Smooth muscle cell (in vitro differentiated cells): ENCODE measurements at regions not wholly inside any gene's neighbourhood (a gene's known extent, or its start where the extent isn't known, plus 50 kb on each side); places are given as distances from the start of the nearest gene placed in this dataset.

ENCODE experiments used
- DNase-seq: peaks from one replicate; lab custom pipeline; 2025; ENCODE audit not compliant: unreplicated experiment; lab: John Stamatoyannopoulos, UW
- H2AFZ ChIP-seq: fragments of 200-600 bp; sonication (generic); 2 replicates; pipeline ENCODE4 v1.6.0; 2016; ENCODE audit warnings: antibody characterized with exemption, low read depth, mild to moderate bottlenecking
- H3F3A ChIP-seq: fragments of 200-600 bp; sonication (generic); 2 replicates; pipeline ENCODE4 v1.6.0; 2017; ENCODE audit warnings: antibody characterized with exemption, low read depth
- H3K27ac ChIP-seq: fragments of 200-600 bp; sonication (generic); 2 replicates; pipeline ENCODE4 v1.5.1; 2016; ENCODE audit warnings: low read depth, mild to moderate bottlenecking
- H3K27me3 ChIP-seq: fragments of 200-600 bp; sonication (generic); 2 replicates; pipeline ENCODE4 v1.6.1; 2016; ENCODE audit warnings: low read depth, mild to moderate bottlenecking
- H3K36me3 ChIP-seq: fragments of 200-600 bp; sonication (generic); 2 replicates; pipeline ENCODE4 v1.5.1; 2016; ENCODE audit warnings: low read depth
- H3K4me1 ChIP-seq: fragments of 200-600 bp; sonication (generic); 2 replicates; pipeline ENCODE4 v1.5.1; 2016; ENCODE audit warnings: low read depth
- H3K4me2 ChIP-seq: fragments of 200-600 bp; sonication (generic); 2 replicates; pipeline ENCODE4 v1.6.0; 2016; ENCODE audit warnings: mild to moderate bottlenecking
- H3K4me3 ChIP-seq: fragments of 200-600 bp; sonication (generic); 2 replicates; pipeline ENCODE4 v1.5.1; 2016; ENCODE audit warnings: mild to moderate bottlenecking
- H3K79me2 ChIP-seq: fragments of 200-600 bp; sonication (generic); 2 replicates; pipeline ENCODE4 v1.6.0; 2016; ENCODE audit warnings: low read depth, mild to moderate bottlenecking
- H3K9ac ChIP-seq: fragments of 200-600 bp; sonication (generic); 2 replicates; pipeline ENCODE4 v1.6.0; 2016; ENCODE audit warnings: low read depth
- H3K9me3 ChIP-seq: fragments of 200-600 bp; sonication (generic); replicated peaks from 2 replicates; pipeline ENCODE4 v1.5.1; 2016; ENCODE audit warnings: low read depth
- H4K20me1 ChIP-seq: fragments of 200-600 bp; sonication (generic); 2 replicates; pipeline ENCODE4 v1.6.0; 2016; ENCODE audit warnings: low read depth
- CTCF ChIP-seq: fragments of 200-600 bp; sonication (generic); IDR thresholded peaks from 2 replicates; pipeline ENCODE4 v1.5.1; 2017; ENCODE audit warnings: borderline replicate concordance, mild to moderate bottlenecking, antibody characterized with exemption; ENCODE audit not compliant: insufficient read depth, poor library complexity, severe bottlenecking
- WGBS: methylation state at CpG from one replicate; pipeline ENCODE4 v1.1.7; 2016; ENCODE audit warnings: low lambda C conversion rate; 5-methylcytosine and 5-hydroxymethylcytosine counted together

GRCh38 chr3:83074485-83074884 is 1313.0 kb upstream of the GBE1 start:
- DNase-seq, result no peak
- H3K36me3 ChIP-seq, result no peaks in the 10 kb centered on the region
- H3F3A ChIP-seq, result no peaks in the 10 kb centered on the region
- no peak overlapping the region for H3K4me3 ChIP-seq
- H3K27ac ChIP-seq, result no peak overlapping the region
- no peak overlapping the region for H3K4me2 ChIP-seq
- H3K4me1 ChIP-seq, result no peaks in the 10 kb centered on the region
- H3K27me3 ChIP-seq, result no peaks in the 10 kb centered on the region
- H3K79me2 ChIP-seq, result no peaks in the 10 kb centered on the region
- no peak for TF ChIP-seq CTCF
- no peaks in the 10 kb centered on the region for H4K20me1 ChIP-seq
- no peaks in the 10 kb centered on the region for H3K9me3 ChIP-seq
- H2AFZ ChIP-seq, result no peak overlapping the region
- no peak overlapping the region for H3K9ac ChIP-seq

- Histone ChIP-seq H3F3A (no peaks in the 10 kb centered on the region), H3K4me2 (no peak overlapping the region), H3K27ac (no peak overlapping the region), H3K4me3 (no peak overlapping the region), H3K36me3 (no peaks in the 10 kb centered on the region), H2AFZ (no peak overlapping the region), H3K4me1 (no peaks in the 10 kb centered on the region), H3K9ac (no peak overlapping the region), H3K79me2 (no peaks in the 10 kb centered on the region), H3K9me3 (no peaks in the 10 kb centered on the region), H4K20me1 (no peaks in the 10 kb centered on the region), H3K27me3 (no peaks in the 10 kb centered on the region)
- DNase-seq, result no peak
- 80% methylated on average over 2 of the region's 2 CpGs for WGBS
- TF ChIP-seq CTCF, result no peak
These were observed 1304.5 kb upstream of the GBE1 start for GRCh38 chr3:83065851-83066460.

- no peak overlapping the region for H3K4me3 ChIP-seq
- H3K79me2 ChIP-seq, result no peaks in the 10 kb centered on the region
- H3K27ac ChIP-seq, result no peak overlapping the region
- H3K4me2 ChIP-seq, result no peak overlapping the region
- H3K36me3 ChIP-seq, result no peaks in the 10 kb centered on the region
- WGBS, result 84% methylated on average over 2 of the region's 2 CpGs
- H2AFZ ChIP-seq, result no peak overlapping the region
- H3K9me3 ChIP-seq, result no peaks in the 10 kb centered on the region
- no peaks in the 10 kb centered on the region for H4K20me1 ChIP-seq
- no peak overlapping the region for H3K9ac ChIP-seq
- no peak for DNase-seq
- H3K27me3 ChIP-seq, result no peaks in the 10 kb centered on the region
- no peaks in the 10 kb centered on the region for H3K4me1 ChIP-seq
- H3F3A ChIP-seq, result no peaks in the 10 kb centered on the region
- TF ChIP-seq CTCF, result no peak
These were observed 1302.0 kb upstream of the GBE1 start for GRCh38 chr3:83063446-83063845.

DNA sequence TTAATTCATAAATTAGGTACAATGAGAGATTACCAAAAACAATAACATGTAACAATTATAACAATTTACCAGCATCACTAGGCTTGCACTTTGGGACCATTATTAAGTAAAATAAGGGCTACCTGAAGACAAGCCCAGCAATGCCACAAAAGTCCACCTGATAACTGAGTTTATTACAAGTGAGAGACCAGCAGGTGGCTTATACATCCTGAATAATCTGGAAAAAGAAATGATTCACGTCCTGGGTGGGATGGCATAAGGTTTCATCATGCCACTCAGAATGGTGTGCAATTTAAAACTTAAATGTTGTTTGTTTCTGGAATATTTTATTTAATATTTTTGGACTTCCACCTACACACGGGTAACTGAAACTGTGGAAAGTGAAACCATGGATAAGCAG is 1287.1 kb upstream of the GBE1 start:
- Histone ChIP-seq H2AFZ (no peak overlapping the region), H3K4me3 (no peak overlapping the region), H4K20me1 (no peaks in the 10 kb centered on the region), H3K79me2 (no peaks in the 10 kb centered on the region), H3K27ac (no peak overlapping the region), H3K4me1 (no peaks in the 10 kb centered on the region), H3K9ac (no peak overlapping the region), H3K4me2 (no peak overlapping the region), H3K9me3 (no peaks in the 10 kb centered on the region), H3K36me3 (no peaks in the 10 kb centered on the region), H3K27me3 (peaks cover 3% of the 10 kb centered on the region), H3F3A (no peaks in the 10 kb centered on the region)
- no peak for TF ChIP-seq CTCF
- 60% methylated on average over 2 of the region's 2 CpGs for WGBS
- no peak for DNase-seq
